ENCODE measurements at regions not wholly inside any gene's neighbourhood (a gene's known extent, or its start where the extent isn't known, plus 50 kb on each side); places are given as distances from the start of the nearest gene placed in this dataset.

GRCh38 chr4:166274136-166274761 lies 401.2 kb downstream of the TLL1 start:
- no peaks in the 10 kb centered on the region for H3K27me3 ChIP-seq (ENCODE audit: control insufficient read depth, insufficient read depth, low read length)
- no peaks in the 10 kb centered on the region for H3K4me1 ChIP-seq (ENCODE audit: control insufficient read depth, insufficient read depth, low read length)
- H3K9ac ChIP-seq (ENCODE audit: low read length) = no peak overlapping the region
- no peak overlapping the region for H3K27ac ChIP-seq (ENCODE audit: low read depth, low read length)
- H3K36me3 ChIP-seq (ENCODE audit: control insufficient read depth, insufficient read depth, low read length) = no peaks in the 10 kb centered on the region
- H3K9me3 ChIP-seq (ENCODE audit: control insufficient read depth, insufficient read depth, low read depth, low read length) = no peaks in the 10 kb centered on the region
- no peak overlapping the region for H3K4me3 ChIP-seq (ENCODE audit: low read depth, low read length)

- no peaks in the 10 kb centered on the region for H3K9me3 ChIP-seq (ENCODE audit: control insufficient read depth, insufficient read depth, low read depth, low read length)
- no peak overlapping the region for H3K27ac ChIP-seq (ENCODE audit: low read depth, low read length)
- no peak overlapping the region for H3K9ac ChIP-seq (ENCODE audit: low read length)
- no peaks in the 10 kb centered on the region for H3K4me1 ChIP-seq (ENCODE audit: control insufficient read depth, insufficient read depth, low read length)
- no peak overlapping the region for H3K4me3 ChIP-seq (ENCODE audit: low read depth, low read length)
- H3K27me3 ChIP-seq (ENCODE audit: control insufficient read depth, insufficient read depth, low read length) = no peaks in the 10 kb centered on the region
- H3K36me3 ChIP-seq (ENCODE audit: control insufficient read depth, insufficient read depth, low read length) = no peaks in the 10 kb centered on the region
Observed at GRCh38 chr4:166274775-166275174, 401.7 kb downstream of the TLL1 start.

GRCh38 chr4:166277401-166277800 lies 404.4 kb downstream of the TLL1 start:
- H3K9me3 ChIP-seq (ENCODE audit: control insufficient read depth, insufficient read depth, low read depth, low read length) = no peaks in the 10 kb centered on the region
- no peak overlapping the region for H3K27ac ChIP-seq (ENCODE audit: low read depth, low read length)
- no peak overlapping the region for H3K4me3 ChIP-seq (ENCODE audit: low read depth, low read length)
- no peaks in the 10 kb centered on the region for H3K36me3 ChIP-seq (ENCODE audit: control insufficient read depth, insufficient read depth, low read length)
- no peaks in the 10 kb centered on the region for H3K27me3 ChIP-seq (ENCODE audit: control insufficient read depth, insufficient read depth, low read length)
- no peak overlapping the region for H3K9ac ChIP-seq (ENCODE audit: low read length)
- H3K4me1 ChIP-seq (ENCODE audit: control insufficient read depth, insufficient read depth, low read length) = no peaks in the 10 kb centered on the region

GRCh38 chr4:166277853-166278252 lies 404.8 kb downstream of the TLL1 start:
- Histone ChIP-seq H3K36me3 (ENCODE audit: control insufficient read depth, insufficient read depth, low read length) (no peaks in the 10 kb centered on the region), H3K27ac (ENCODE audit: low read depth, low read length) (no peak overlapping the region), H3K9me3 (ENCODE audit: control insufficient read depth, insufficient read depth, low read depth, low read length) (no peaks in the 10 kb centered on the region), H3K4me1 (ENCODE audit: control insufficient read depth, insufficient read depth, low read length) (no peaks in the 10 kb centered on the region), H3K9ac (ENCODE audit: low read length) (no peak overlapping the region), H3K27me3 (ENCODE audit: control insufficient read depth, insufficient read depth, low read length) (no peaks in the 10 kb centered on the region), H3K4me3 (ENCODE audit: low read depth, low read length) (no peak overlapping the region)

GRCh38 chr4:166279261-166279660 lies 406.2 kb downstream of the TLL1 start:
- Histone ChIP-seq H3K4me1 (ENCODE audit: control insufficient read depth, insufficient read depth, low read length) (no peaks in the 10 kb centered on the region), H3K9me3 (ENCODE audit: control insufficient read depth, insufficient read depth, low read depth, low read length) (no peaks in the 10 kb centered on the region), H3K36me3 (ENCODE audit: control insufficient read depth, insufficient read depth, low read length) (no peaks in the 10 kb centered on the region), H3K4me3 (ENCODE audit: low read depth, low read length) (no peak overlapping the region), H3K27ac (ENCODE audit: low read depth, low read length) (no peak overlapping the region), H3K27me3 (ENCODE audit: control insufficient read depth, insufficient read depth, low read length) (no peaks in the 10 kb centered on the region), H3K9ac (ENCODE audit: low read length) (no peak overlapping the region)

- no peak overlapping the region for H3K9ac ChIP-seq (ENCODE audit: low read length)
- H3K9me3 ChIP-seq (ENCODE audit: control insufficient read depth, insufficient read depth, low read depth, low read length) = no peaks in the 10 kb centered on the region
- no peaks in the 10 kb centered on the region for H3K36me3 ChIP-seq (ENCODE audit: control insufficient read depth, insufficient read depth, low read length)
- H3K4me1 ChIP-seq (ENCODE audit: control insufficient read depth, insufficient read depth, low read length) = no peaks in the 10 kb centered on the region
- H3K27me3 ChIP-seq (ENCODE audit: control insufficient read depth, insufficient read depth, low read length) = no peaks in the 10 kb centered on the region
- H3K4me3 ChIP-seq (ENCODE audit: low read depth, low read length) = no peak overlapping the region
- H3K27ac ChIP-seq (ENCODE audit: low read depth, low read length) = no peak overlapping the region
Observed at GRCh38 chr4:166280642-166281041, 407.6 kb downstream of the TLL1 start.

GRCh38 chr4:166282081-166282770 lies 409.2 kb downstream of the TLL1 start:
- Histone ChIP-seq H3K27ac (ENCODE audit: low read depth, low read length) (no peak overlapping the region), H3K36me3 (ENCODE audit: control insufficient read depth, insufficient read depth, low read length) (no peaks in the 10 kb centered on the region), H3K4me3 (ENCODE audit: low read depth, low read length) (no peak overlapping the region)

GRCh38 chr4:166284221-166284620 lies 411.2 kb downstream of the TLL1 start:
- Histone ChIP-seq H3K36me3 (ENCODE audit: control insufficient read depth, insufficient read depth, low read length) (no peaks in the 10 kb centered on the region), H3K9me3 (ENCODE audit: control insufficient read depth, insufficient read depth, low read depth, low read length) (no peaks in the 10 kb centered on the region), H3K4me1 (ENCODE audit: control insufficient read depth, insufficient read depth, low read length) (no peaks in the 10 kb centered on the region), H3K9ac (ENCODE audit: low read length) (no peak overlapping the region), H3K27me3 (ENCODE audit: control insufficient read depth, insufficient read depth, low read length) (no peaks in the 10 kb centered on the region), H3K27ac (ENCODE audit: low read depth, low read length) (no peak overlapping the region), H3K4me3 (ENCODE audit: low read depth, low read length) (no peak overlapping the region)

More at GRCh38 chr4:166282081-166282770, 409.2 kb downstream of the TLL1 start:
- Histone ChIP-seq H3K4me1 (ENCODE audit: control insufficient read depth, insufficient read depth, low read length) (no peaks in the 10 kb centered on the region), H3K9ac (ENCODE audit: low read length) (no peak overlapping the region), H3K27me3 (ENCODE audit: control insufficient read depth, insufficient read depth, low read length) (no peaks in the 10 kb centered on the region), H3K9me3 (ENCODE audit: control insufficient read depth, insufficient read depth, low read depth, low read length) (no peaks in the 10 kb centered on the region)

GRCh38 chr4:166290426-166290825 lies 417.4 kb downstream of the TLL1 start:
- H3K27me3 ChIP-seq (ENCODE audit: control insufficient read depth, insufficient read depth, low read length) = no peaks in the 10 kb centered on the region
- no peaks in the 10 kb centered on the region for H3K9me3 ChIP-seq (ENCODE audit: control insufficient read depth, insufficient read depth, low read depth, low read length)
- no peak overlapping the region for H3K27ac ChIP-seq (ENCODE audit: low read depth, low read length)
- H3K4me3 ChIP-seq (ENCODE audit: low read depth, low read length) = no peak overlapping the region
- H3K4me1 ChIP-seq (ENCODE audit: control insufficient read depth, insufficient read depth, low read length) = no peaks in the 10 kb centered on the region
- no peak overlapping the region for H3K9ac ChIP-seq (ENCODE audit: low read length)
- H3K36me3 ChIP-seq (ENCODE audit: control insufficient read depth, insufficient read depth, low read length) = no peaks in the 10 kb centered on the region

- H3K27me3 ChIP-seq (ENCODE audit: control insufficient read depth, insufficient read depth, low read length) = no peaks in the 10 kb centered on the region
- H3K9ac ChIP-seq (ENCODE audit: low read length) = no peak overlapping the region
- no peaks in the 10 kb centered on the region for H3K36me3 ChIP-seq (ENCODE audit: control insufficient read depth, insufficient read depth, low read length)
Observed at GRCh38 chr4:166293556-166293955, 420.5 kb downstream of the TLL1 start.

GRCh38 chr4:166301266-166301665 lies 428.2 kb downstream of the TLL1 start:
- Histone ChIP-seq H3K27me3 (ENCODE audit: control insufficient read depth, insufficient read depth, low read length) (no peaks in the 10 kb centered on the region), H3K4me1 (ENCODE audit: control insufficient read depth, insufficient read depth, low read length) (no peaks in the 10 kb centered on the region), H3K27ac (ENCODE audit: low read depth, low read length) (no peak overlapping the region), H3K36me3 (ENCODE audit: control insufficient read depth, insufficient read depth, low read length) (no peaks in the 10 kb centered on the region), H3K4me3 (ENCODE audit: low read depth, low read length) (no peak overlapping the region), H3K9ac (ENCODE audit: low read length) (no peak overlapping the region), H3K9me3 (ENCODE audit: control insufficient read depth, insufficient read depth, low read depth, low read length) (0 out of 2 replicates have a peak, but pooled peaks cover 2% of the 10 kb centered on the region)

More at GRCh38 chr4:166293556-166293955, 420.5 kb downstream of the TLL1 start:
- Histone ChIP-seq H3K27ac (ENCODE audit: low read depth, low read length) (no peak overlapping the region), H3K4me1 (ENCODE audit: control insufficient read depth, insufficient read depth, low read length) (no peaks in the 10 kb centered on the region), H3K9me3 (ENCODE audit: control insufficient read depth, insufficient read depth, low read depth, low read length) (no peaks in the 10 kb centered on the region), H3K4me3 (ENCODE audit: low read depth, low read length) (no peak overlapping the region)
